H1 (cell line): ENCODE measurements at regions not wholly inside any gene's neighbourhood (a gene's known extent, or its start where the extent isn't known, plus 50 kb on each side); places are given as distances from the start of the nearest gene placed in this dataset.

Source experiments
- E2F6 ChIP-seq: IDR thresholded peaks from 2 replicates; pipeline ENCODE4 v1.6.1; 2012; ENCODE audit warnings: inconsistent platforms

GRCh38 chrX:14125462-14125861, 95.8 kb upstream of the GEMIN8 start (continued):
- TF ChIP-seq E2F6 = no peak
